ENCODE measurements at regions not wholly inside any gene's neighbourhood (a gene's known extent, or its start where the extent isn't known, plus 50 kb on each side); places are given as distances from the start of the nearest gene placed in this dataset.

- Histone ChIP-seq H4K20me1 (replicated peaks; ENCODE audit: insufficient read depth) (no peaks in the 10 kb centered on the region), H3K79me2 (replicated peaks; ENCODE audit: insufficient read depth) (no peaks in the 10 kb centered on the region), H3K27ac (ENCODE audit: low read depth) (no peak overlapping the region), H2AFZ (no peak overlapping the region), H3K27me3 (ENCODE audit: insufficient read depth) (no peaks in the 10 kb centered on the region), H3K36me3 (ENCODE audit: insufficient read depth) (no peaks in the 10 kb centered on the region), H3K4me1 (ENCODE audit: insufficient read depth) (no peaks in the 10 kb centered on the region), H3F3A (replicated peaks; ENCODE audit: low read depth) (no peaks in the 10 kb centered on the region), H3K4me3 (no peak overlapping the region), H3K9me2 (ENCODE audit: insufficient read depth) (peaks cover 12% of the 10 kb centered on the region), H3K4me2 (no peak overlapping the region)
- no peak for ATAC-seq
- peaks cover 3% of the 10 kb centered on the region for H3K27me3 Mint-ChIP-seq (ENCODE audit: insufficient read depth, low read depth, poor library complexity)
- H3K27ac Mint-ChIP-seq = no peak overlapping the region
- no peak for TF ChIP-seq NANOG (IDR thresholded peaks at IDR 0.05; ENCODE audit: borderline replicate concordance)
- no peak for TF ChIP-seq JUNB (IDR thresholded peaks at IDR 0.05; ENCODE audit: unreplicated experiment)
- TF ChIP-seq ZNF462 (CRISPR knock-in tag; IDR thresholded peaks at IDR 0.05) = no peak
- TF ChIP-seq ZNF331 (CRISPR knock-in tag; IDR thresholded peaks at IDR 0.05; ENCODE audit: low read depth) = no peak
- no peak for TF ChIP-seq REST (IDR thresholded peaks at IDR 0.05; ENCODE audit: unreplicated experiment)
- TF ChIP-seq EZH2 (IDR thresholded peaks at IDR 0.05; ENCODE audit: low read depth, unreplicated experiment) = no peak
- no peak for TF ChIP-seq ZNF114 (CRISPR knock-in tag; IDR thresholded peaks at IDR 0.05)
- TF ChIP-seq CREB1 (CRISPR knock-in tag; IDR thresholded peaks at IDR 0.05; ENCODE audit: low read depth) = no peak
- no peak for TF ChIP-seq CTCF (conservative IDR thresholded peaks at IDR 0.05; ENCODE audit: low read depth in 2 of 2)
- no peak for TF ChIP-seq EZH2phosphoT487 (IDR thresholded peaks at IDR 0.05; ENCODE audit: unreplicated experiment)
- no peak for TF ChIP-seq ETS1 (IDR thresholded peaks at IDR 0.05)
- no peak for TF ChIP-seq STAT1 (IDR thresholded peaks at IDR 0.05; ENCODE audit: unreplicated experiment)
- TF ChIP-seq POLR2AphosphoS5 (IDR thresholded peaks at IDR 0.05; ENCODE audit: low read depth) = no peak
- no peak for DNase-seq (ENCODE audit: low spot score)
- H3K36me3 Mint-ChIP-seq (ENCODE audit: low read depth) = no peaks in the 10 kb centered on the region
- no peaks in the 10 kb centered on the region for H3K9me3 Mint-ChIP-seq
- no peaks in the 10 kb centered on the region for H3K4me1 Mint-ChIP-seq
- no peak overlapping the region for H3K4me3 Mint-ChIP-seq
Measured at GRCh38 chr2:217636578-217636977, 366.2 kb downstream of the TNS1 start.
